SK-N-SH (cell line): ENCODE measurements at regions not wholly inside any gene's neighbourhood (a gene's known extent, or its start where the extent isn't known, plus 50 kb on each side); places are given as distances from the start of the nearest gene placed in this dataset.

Source experiments
- CTCF ChIP-seq: fragments of 200-600 bp; sonication (generic); IDR thresholded peaks from 2 replicates; pipeline ENCODE4 v1.6.1; 2017; ENCODE audit warnings: antibody characterized with exemption, mild to moderate bottlenecking, moderate library complexity
- EP300 ChIP-seq, 2 experiments: IDR thresholded peaks; 2 replicates each; pipeline versions ENCODE4 v1.4.0 to v1.6.1; 2012; ENCODE audit warnings: borderline replicate concordance in 1 of 2, low read depth in 1 of 2, low read length in 1 of 2
- MXI1 ChIP-seq: IDR thresholded peaks from 2 replicates; pipeline ENCODE4 v1.6.1; 2012; ENCODE audit warnings: mild to moderate bottlenecking, low read depth, low read length, improper control_type of control experiment
- POLR2AphosphoS5 ChIP-seq: IDR thresholded peaks from 2 replicates; pipeline ENCODE4 v1.6.1; 2012; ENCODE audit warnings: low read depth, low read length
- YY1 ChIP-seq: IDR thresholded peaks from 2 replicates; pipeline ENCODE4 v1.4.0; 2012; ENCODE audit warnings: low read depth, mild to moderate bottlenecking

DNA sequence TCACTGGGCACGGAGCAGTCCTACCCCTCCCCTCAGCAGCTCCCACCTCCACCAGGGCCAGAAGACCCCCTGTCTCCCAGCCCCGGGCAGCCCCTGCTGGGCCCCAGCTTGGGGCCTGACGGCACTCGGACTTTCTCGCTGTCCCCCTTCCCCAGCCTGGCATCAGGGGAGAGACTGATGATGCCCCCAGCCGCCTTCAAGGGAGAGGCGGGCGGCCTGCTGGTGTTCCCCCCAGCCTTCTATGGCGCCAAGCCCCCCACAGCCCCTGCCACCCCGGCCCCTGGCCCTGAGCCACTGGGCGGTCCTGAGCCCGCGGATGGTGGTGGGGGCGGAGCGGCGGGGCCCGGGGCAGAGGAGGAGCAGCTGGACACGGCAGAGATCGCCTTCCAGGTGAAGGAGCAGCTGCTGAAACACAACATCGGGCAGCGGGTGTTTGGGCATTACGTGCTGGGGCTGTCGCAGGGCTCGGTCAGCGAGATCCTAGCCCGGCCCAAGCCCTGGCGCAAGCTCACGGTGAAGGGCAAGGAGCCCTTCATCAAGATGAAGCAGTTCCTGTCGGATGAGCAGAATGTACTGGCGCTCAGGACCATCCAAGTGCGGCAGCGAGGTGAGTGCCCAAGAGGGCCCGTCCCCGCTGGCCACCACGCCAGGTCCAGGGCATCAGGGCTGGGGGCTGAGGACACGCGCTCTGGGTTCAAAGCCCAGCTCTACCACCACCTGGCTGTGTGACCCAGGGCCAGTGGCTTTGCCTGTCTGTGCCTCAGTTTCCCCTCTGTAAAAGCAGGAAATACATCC, 58.6 kb downstream of the PHETA1 start:
- TF ChIP-seq CTCF (no peak), EP300 (IDR thresholded peaks at IDR 0.05; ENCODE audit: borderline replicate concordance in 1 of 2, low read depth in 1 of 2, low read length in 1 of 2) (no peak), YY1 (no peak), POLR2AphosphoS5 (no peak), MXI1 (no peak)
